AG04449 (cell line): ENCODE measurements at regions not wholly inside any gene's neighbourhood (a gene's known extent, or its start where the extent isn't known, plus 50 kb on each side); places are given as distances from the start of the nearest gene placed in this dataset.

ENCODE experiments used
- CTCF ChIA-PET: fragments of 350-600 bp; formaldehyde crosslinking; extraction: SDS; loops from one replicate; lab custom pipeline; 2021; ENCODE audit warnings: antibody characterized with exemption; lab: Yijun Ruan, JAX
- POLR2A ChIA-PET: fragments of 400-600, 350-600 bp; formaldehyde crosslinking; extraction: SDS; loops from one replicate; lab custom pipeline; 2020; ENCODE audit warnings: antibody characterized with exemption, inconsistent platforms; lab: Yijun Ruan, JAX
- DNase-seq: peaks from one replicate; pipeline ENCODE4 v3.0.0-alpha.2; 2010; ENCODE audit warnings: low read depth, low spot score
- H3K4me3 ChIP-seq: 2 replicates; pipeline ENCODE4 v1.5.1; 2011; ENCODE audit warnings: low read depth, mild to moderate bottlenecking, control low read depth, low read length
- TF ChIP-seq, protein P1 (sequence below): IDR thresholded peaks from one replicate; pipeline ENCODE4 v1.5.1; 2011; ENCODE audit warnings: mild to moderate bottlenecking, moderate library complexity, low read length, control low read depth, inconsistent platforms; ENCODE audit not compliant: insufficient read depth; ENCODE audit errors: missing control alignments

DNA sequence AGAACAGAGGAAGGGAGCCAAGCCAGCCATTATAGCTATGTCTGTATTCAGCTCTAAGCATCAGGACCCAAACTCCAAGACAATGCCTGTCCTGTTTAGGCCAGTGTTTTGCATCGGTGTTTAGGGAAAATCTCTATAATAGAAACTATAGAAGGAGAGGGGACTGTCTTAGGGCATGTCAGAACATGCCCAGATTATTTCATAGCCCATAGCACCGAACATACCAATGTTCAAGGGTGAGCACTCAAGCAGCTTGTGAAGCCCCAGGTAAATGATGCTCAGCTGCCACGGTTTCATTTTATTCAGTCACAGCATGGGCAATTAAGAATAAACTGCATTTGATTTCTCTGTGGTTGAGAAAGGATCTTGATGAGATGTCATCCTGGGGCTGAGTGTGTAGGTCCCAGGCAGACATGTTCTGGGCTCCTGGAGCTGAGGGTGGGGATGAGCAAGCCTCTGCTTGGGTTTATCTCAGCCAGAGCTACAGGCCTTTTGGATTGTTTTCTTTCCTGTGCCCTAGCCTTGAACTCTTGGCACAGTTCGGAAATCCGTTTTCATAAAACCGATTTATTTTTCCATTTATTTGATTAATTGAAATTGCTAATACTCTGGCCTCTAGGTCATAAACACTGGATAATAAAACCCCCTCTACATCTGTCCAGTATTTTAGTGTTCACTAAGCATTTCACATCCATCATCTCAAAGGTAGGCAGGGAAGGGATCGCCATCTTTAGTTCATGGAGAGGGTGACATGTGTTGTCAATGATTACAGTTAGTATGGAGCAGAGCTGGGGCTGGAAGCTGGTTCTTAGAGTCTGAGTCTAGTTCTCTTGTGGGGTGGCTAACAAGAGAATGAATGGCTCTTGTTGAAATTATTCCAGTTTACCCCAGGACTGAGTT lies 290.7 kb upstream of the ASIC2 start:
- DNase-seq, result no peak
- CTCF ChIA-PET, result no interaction called here
- TF ChIP-seq, protein P1, sequence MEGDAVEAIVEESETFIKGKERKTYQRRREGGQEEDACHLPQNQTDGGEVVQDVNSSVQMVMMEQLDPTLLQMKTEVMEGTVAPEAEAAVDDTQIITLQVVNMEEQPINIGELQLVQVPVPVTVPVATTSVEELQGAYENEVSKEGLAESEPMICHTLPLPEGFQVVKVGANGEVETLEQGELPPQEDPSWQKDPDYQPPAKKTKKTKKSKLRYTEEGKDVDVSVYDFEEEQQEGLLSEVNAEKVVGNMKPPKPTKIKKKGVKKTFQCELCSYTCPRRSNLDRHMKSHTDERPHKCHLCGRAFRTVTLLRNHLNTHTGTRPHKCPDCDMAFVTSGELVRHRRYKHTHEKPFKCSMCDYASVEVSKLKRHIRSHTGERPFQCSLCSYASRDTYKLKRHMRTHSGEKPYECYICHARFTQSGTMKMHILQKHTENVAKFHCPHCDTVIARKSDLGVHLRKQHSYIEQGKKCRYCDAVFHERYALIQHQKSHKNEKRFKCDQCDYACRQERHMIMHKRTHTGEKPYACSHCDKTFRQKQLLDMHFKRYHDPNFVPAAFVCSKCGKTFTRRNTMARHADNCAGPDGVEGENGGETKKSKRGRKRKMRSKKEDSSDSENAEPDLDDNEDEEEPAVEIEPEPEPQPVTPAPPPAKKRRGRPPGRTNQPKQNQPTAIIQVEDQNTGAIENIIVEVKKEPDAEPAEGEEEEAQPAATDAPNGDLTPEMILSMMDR, result no peak
- POLR2A ChIA-PET, result no interaction called here
- H3K4me3 ChIP-seq, result no peak overlapping the region

DNA sequence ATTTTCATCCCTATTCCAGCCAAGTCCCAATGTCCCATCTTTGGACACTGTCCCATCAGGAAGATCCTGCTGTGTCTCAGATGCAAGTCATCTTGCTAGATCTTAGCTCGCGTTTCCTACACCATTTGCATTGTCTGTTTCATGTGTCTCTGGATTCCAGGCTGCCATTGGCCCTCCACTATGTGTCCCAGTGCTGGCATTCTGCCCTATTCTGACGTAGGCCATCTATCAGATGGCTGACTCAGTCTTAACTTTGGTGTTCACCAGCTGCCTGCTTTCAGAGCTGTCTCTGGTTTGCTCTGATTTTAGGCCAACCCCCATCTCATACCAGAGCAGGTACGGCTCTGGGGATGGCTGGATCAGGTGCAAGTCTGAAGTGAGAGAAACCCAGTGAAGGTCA lies 300.9 kb upstream of the ASIC2 start:
- no peak for DNase-seq
- TF ChIP-seq, protein P1, result no peak
- H3K4me3 ChIP-seq, result no peak overlapping the region
- ChIA-PET POLR2A (no interaction called here), CTCF (no interaction called here)

DNA sequence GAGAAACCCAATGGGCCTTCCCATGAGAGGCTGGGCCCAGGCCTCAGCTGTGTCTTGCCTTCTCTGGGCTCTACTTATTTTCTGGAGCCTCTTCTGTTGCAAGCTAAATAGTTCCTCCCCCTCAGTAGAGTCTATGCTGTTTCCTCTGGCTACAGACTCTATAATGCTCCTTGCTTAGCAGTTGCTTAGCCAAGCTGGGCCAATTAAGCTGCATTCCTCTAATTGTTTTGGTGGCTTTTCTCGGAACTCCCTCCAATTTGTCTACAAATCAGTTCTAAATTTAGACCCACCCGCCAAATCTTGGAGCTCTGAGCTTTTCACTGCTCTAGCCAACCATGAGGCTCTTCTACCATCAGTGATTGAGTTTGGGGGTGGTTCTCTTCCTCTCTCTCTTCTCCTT lies 302.7 kb upstream of the ASIC2 start:
- POLR2A ChIA-PET, result no interaction called here
- no peak for DNase-seq
- CTCF ChIA-PET, result no interaction called here
- no peak overlapping the region for H3K4me3 ChIP-seq
- TF ChIP-seq, protein P1, result no peak

DNA sequence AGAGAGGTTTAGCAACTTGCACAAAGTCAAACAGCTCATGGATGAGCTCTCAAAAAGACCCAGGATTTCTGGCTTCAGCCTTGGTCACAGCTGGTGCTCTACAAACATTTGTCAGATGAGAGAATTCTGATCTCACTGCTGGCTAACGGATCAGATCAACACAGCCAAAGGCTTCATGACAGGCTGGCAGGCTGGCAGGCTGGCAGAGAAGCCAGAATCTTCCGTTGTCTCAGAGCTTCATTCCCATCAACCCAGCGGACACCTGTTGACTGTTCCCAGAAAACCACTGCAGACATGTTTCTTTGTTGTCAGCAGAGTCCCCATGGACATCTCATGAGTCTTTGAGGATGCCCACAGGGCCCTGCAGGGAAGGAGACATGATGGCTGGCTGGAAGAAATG lies 303.8 kb upstream of the ASIC2 start:
- ChIA-PET POLR2A (no interaction called here), CTCF (no interaction called here)
- TF ChIP-seq, protein P1, result no peak
- no peak for DNase-seq
- no peak overlapping the region for H3K4me3 ChIP-seq

DNA sequence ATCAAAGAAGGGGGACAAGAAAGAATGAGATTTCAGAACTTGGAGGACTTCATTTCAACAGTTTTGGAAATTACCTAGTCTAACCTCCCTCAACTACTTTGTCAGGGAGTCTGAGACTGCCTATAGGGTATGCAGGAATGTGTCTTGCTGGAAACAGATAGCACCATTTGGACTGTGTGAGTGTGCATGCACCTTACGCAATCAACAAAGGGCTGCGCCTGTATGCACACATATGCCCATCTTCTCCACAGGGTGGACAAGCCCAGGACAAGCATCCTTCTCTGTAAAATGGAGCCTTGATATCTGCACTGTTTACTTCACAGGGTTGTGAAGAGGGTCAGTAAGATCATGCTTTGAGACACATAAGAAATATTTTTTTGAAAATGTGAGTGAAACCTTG lies 305.7 kb upstream of the ASIC2 start:
- ChIA-PET CTCF (no interaction called here), POLR2A (no interaction called here)
- H3K4me3 ChIP-seq, result no peak overlapping the region
- no peak for DNase-seq
- TF ChIP-seq, protein P1, result no peak

DNA sequence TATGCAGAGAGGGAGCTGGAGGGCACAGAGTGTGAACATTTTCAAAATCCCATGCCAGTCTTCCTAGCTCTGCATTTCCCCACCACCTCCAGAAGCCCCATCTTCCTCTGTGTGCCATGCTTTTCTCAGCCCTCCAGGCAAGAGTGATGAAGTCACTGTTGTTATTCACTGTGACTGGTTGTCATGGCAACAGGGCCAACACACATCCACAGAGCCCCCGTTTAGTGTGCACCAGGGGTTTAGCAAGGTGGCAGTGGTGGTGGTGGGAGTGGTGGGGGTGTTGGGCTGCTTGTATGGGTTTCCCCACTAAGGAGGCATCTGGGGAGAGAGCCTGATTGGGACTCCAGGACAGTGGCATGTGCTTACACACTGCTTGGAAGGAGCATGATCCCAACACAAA lies 309.9 kb upstream of the ASIC2 start:
- POLR2A ChIA-PET, result no interaction called here
- H3K4me3 ChIP-seq, result no peak overlapping the region
- CTCF ChIA-PET, result no interaction called here
- DNase-seq, result no peak
- TF ChIP-seq, protein P1, result no peak
